ENCODE measurements at regions not wholly inside any gene's neighbourhood (a gene's known extent, or its start where the extent isn't known, plus 50 kb on each side); places are given as distances from the start of the nearest gene placed in this dataset.

DNA sequence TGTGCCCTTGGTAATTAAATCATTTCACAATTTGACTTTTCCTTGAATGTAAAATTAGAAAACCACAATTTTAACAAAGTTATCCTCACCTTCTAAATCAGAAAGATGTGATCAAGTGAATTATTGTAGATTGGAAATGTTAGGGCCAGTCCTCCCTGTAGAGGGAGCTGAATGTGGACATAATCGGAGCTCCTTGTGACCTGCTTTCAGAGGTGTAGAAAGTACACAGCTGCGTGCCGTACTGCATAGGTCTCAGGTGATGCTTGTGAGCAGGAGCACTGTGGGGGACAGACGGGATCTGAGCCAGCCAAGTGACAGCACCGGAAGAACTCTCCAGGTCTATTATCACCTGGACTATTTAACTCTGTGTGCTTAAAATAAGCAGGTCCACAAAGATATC, 338.0 kb downstream of the AASDHPPT start:
- no peak for DNase-seq (ENCODE audit: extremely low read depth, low read depth)
- TF ChIP-seq CTCF (IDR thresholded peaks at IDR 0.05; ENCODE audit: low read depth, low read length), result no peak

DNA sequence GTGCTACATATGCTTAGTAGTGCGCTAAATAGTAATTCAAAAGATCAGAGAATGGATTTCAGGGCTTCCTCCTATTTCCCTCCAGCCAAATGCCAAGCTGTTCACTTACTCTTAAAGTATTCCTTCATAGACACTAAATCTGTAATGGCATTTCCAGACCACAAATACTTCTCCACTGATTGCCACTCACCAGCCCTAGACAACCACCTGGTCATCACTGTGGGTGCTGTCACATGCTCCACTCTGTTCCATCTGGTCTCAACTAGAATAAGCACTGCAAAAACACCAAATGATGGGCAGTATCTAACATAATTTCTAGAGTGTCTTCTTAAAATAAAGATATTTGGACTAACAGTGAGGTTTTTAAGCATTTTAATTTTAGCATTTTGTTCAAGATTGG, 341.3 kb downstream of the AASDHPPT start:
- no peak for TF ChIP-seq CTCF (IDR thresholded peaks at IDR 0.05; ENCODE audit: low read depth, low read length)
- DNase-seq (ENCODE audit: extremely low read depth, low read depth), result no peak

DNA sequence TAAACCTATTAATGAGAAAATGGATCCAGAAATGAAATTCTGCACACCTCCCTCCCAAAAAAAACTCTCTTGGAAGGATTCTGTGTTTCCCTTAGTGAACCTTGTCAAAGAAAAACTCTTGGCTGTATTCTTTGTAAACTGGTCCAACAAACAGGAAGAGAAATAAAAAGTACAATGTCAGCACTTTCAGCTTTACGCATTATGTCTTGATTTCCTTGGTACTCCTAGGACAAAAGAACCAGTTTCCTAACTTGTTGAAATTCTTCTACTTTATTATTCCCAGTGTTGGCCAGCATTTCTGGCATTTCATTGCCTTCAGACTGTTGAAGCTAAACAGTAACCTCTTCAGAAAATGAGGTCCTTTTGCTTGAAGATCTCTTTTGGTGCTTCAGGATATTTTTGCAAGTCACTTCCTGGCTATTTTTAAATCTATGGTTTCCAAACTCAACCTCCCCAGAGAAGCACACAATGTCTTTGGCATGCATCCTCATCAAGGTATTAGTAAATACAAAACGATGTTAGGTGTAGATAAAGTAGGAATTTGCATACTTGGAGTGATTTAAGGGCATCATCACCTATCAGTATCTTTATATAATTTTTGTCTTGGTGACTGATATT, 342.7 kb downstream of the AASDHPPT start:
- no peak for TF ChIP-seq CTCF (IDR thresholded peaks at IDR 0.05; ENCODE audit: low read depth, low read length)

DNA sequence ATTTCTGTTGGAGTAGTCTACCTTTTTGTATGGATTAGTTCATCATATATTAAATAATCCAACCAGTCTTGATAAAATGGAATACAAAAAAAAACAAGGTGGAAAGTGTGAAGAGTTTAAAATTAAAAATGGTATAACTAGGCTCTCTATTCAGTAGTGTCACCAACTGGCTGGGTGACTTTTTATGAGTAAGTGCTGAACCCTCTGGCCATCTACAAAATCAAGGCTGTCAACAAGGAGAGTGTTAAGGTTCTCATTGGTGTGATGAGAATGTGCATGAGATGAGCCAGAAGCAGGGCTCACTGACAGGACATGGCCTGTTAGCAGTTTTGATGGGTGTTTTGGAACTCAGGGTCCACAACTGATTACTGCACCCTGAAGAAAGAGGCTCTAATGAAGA, 343.2 kb downstream of the AASDHPPT start:
- TF ChIP-seq CTCF (IDR thresholded peaks at IDR 0.05; ENCODE audit: low read depth, low read length), result no peak
- no peak for DNase-seq (ENCODE audit: extremely low read depth, low read depth)

More for the DNA sequence above, 342.7 kb downstream of the AASDHPPT start:
- DNase-seq (ENCODE audit: extremely low read depth, low read depth), result no peak

- no peak for DNase-seq (ENCODE audit: extremely low read depth, low read depth)
- no peak for TF ChIP-seq CTCF (IDR thresholded peaks at IDR 0.05; ENCODE audit: low read depth, low read length)
These were observed 344.3 kb downstream of the AASDHPPT start for GRCh38 chr11:106421676-106422292.

DNA sequence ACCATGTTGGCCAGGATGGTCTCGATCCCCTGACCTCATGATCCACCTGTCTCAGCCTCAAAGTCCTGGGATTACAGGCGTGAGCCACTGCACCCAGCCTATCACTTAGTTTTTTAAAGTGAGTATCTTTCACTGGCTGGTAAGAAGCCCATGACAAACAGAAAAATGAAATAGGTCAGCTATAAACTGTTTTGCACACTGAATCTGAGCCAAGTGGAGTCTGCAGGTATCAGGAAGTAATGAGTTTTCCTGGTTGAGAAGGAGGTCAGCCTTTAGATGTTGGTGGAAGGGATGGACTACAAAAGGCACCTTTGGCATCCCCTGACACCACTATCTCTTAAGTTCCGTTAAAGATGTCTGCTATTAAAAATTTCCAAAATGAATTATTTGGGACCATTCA, 345.1 kb downstream of the AASDHPPT start:
- no peak for TF ChIP-seq CTCF (IDR thresholded peaks at IDR 0.05; ENCODE audit: low read depth, low read length)
- DNase-seq (ENCODE audit: extremely low read depth, low read depth), result no peak

- peak; percentile 8 for DNase-seq (ENCODE audit: extremely low read depth, low read depth)
- no peak for TF ChIP-seq CTCF (IDR thresholded peaks at IDR 0.05; ENCODE audit: low read depth, low read length)
These were observed 346.6 kb downstream of the AASDHPPT start for GRCh38 chr11:106424111-106424510.
